Osteoblast (primary cell): ENCODE measurements at regions not wholly inside any gene's neighbourhood (a gene's known extent, or its start where the extent isn't known, plus 50 kb on each side); places are given as distances from the start of the nearest gene placed in this dataset.

Experiments used
- DNase-seq: peaks from one replicate; pipeline ENCODE4 v3.0.0; 2011; ENCODE audit warnings: low spot score, mixed read lengths; ENCODE audit not compliant: insufficient read length; ENCODE audit errors: missing footprints
- H2AFZ ChIP-seq: 2 replicates; pipeline ENCODE4 v1.6.0; 2011; ENCODE audit warnings: mild to moderate bottlenecking, low read length
- H3K27ac ChIP-seq: 2 replicates; pipeline ENCODE4 v1.5.1; 2011; ENCODE audit warnings: mild to moderate bottlenecking, low read depth, low read length, moderate library complexity
- H3K27me3 ChIP-seq: 2 replicates; pipeline ENCODE4 v1.6.0; 2012; ENCODE audit warnings: mild to moderate bottlenecking, control low read depth, inconsistent platforms, low read length, moderate library complexity; ENCODE audit not compliant: insufficient read depth
- H3K36me3 ChIP-seq: 2 replicates; pipeline ENCODE4 v1.5.1; 2011; ENCODE audit warnings: mild to moderate bottlenecking, low read length, control low read depth, moderate library complexity; ENCODE audit not compliant: insufficient read depth
- H3K4me1 ChIP-seq: 2 replicates; pipeline ENCODE4 v1.5.1; 2011; ENCODE audit warnings: mild to moderate bottlenecking, low read length, control low read depth, moderate library complexity; ENCODE audit not compliant: insufficient read depth
- H3K4me2 ChIP-seq: 2 replicates; pipeline ENCODE4 v1.6.0; 2011; ENCODE audit warnings: mild to moderate bottlenecking, low read length; ENCODE audit not compliant: insufficient read depth
- H3K4me3 ChIP-seq: fragments of 200-600 bp; sonication (generic); 3 replicates; pipeline ENCODE4 v1.5.1; 2012; ENCODE audit warnings: mild to moderate bottlenecking, low read length, inconsistent platforms; ENCODE audit not compliant: insufficient read depth
- H3K79me2 ChIP-seq: 2 replicates; pipeline ENCODE4 v1.6.0; 2012; ENCODE audit warnings: mild to moderate bottlenecking, low read length, control low read depth, inconsistent platforms; ENCODE audit not compliant: insufficient read depth
- H3K9me3 ChIP-seq: 2 replicates; pipeline ENCODE4 v1.5.1; 2011; ENCODE audit warnings: low read depth, low read length, control low read depth
- H4K20me1 ChIP-seq: 2 replicates; pipeline ENCODE4 v1.6.0; 2012; ENCODE audit warnings: mild to moderate bottlenecking, low read length, control low read depth; ENCODE audit not compliant: insufficient read depth
- TF ChIP-seq, protein P1 (sequence below): IDR thresholded peaks from 2 replicates; pipeline ENCODE4 v1.5.1; 2011; ENCODE audit warnings: mild to moderate bottlenecking, low read depth, low read length, moderate library complexity; ENCODE audit errors: extremely low read depth

DNA sequence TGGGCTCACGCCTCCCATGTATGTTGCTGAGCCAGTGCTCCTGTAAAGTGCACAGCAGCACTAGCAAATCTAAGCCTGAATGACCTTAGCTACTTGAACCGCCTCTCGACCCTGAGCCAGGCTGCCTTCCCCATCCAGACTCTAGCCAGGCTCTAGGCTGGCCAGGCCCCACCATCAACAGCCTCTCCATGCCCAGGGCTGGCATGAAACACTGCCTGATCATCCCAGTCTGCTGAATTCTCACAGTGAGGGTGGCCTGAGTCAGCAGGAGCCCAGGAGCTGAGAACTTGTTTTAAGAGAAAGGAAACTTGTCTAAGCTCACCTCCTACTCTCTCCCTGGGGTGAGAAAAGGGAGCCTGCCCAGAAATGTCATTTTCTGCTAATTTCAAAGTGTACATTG, 733.3 kb downstream of the PTPRU start:
- TF ChIP-seq, protein P1, sequence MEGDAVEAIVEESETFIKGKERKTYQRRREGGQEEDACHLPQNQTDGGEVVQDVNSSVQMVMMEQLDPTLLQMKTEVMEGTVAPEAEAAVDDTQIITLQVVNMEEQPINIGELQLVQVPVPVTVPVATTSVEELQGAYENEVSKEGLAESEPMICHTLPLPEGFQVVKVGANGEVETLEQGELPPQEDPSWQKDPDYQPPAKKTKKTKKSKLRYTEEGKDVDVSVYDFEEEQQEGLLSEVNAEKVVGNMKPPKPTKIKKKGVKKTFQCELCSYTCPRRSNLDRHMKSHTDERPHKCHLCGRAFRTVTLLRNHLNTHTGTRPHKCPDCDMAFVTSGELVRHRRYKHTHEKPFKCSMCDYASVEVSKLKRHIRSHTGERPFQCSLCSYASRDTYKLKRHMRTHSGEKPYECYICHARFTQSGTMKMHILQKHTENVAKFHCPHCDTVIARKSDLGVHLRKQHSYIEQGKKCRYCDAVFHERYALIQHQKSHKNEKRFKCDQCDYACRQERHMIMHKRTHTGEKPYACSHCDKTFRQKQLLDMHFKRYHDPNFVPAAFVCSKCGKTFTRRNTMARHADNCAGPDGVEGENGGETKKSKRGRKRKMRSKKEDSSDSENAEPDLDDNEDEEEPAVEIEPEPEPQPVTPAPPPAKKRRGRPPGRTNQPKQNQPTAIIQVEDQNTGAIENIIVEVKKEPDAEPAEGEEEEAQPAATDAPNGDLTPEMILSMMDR: no peak
- no peak overlapping the region for H2AFZ ChIP-seq
- H3K27me3 ChIP-seq: peaks cover 4% of the 10 kb centered on the region
- no peaks in the 10 kb centered on the region for H4K20me1 ChIP-seq
- peaks cover 5% of the 10 kb centered on the region for H3K4me1 ChIP-seq
- H3K4me2 ChIP-seq: no peak overlapping the region
- no peak for DNase-seq
- no peaks in the 10 kb centered on the region for H3K36me3 ChIP-seq
- H3K9me3 ChIP-seq: no peaks in the 10 kb centered on the region
- H3K27ac ChIP-seq: no peak overlapping the region
- H3K4me3 ChIP-seq: no peak overlapping the region
- H3K79me2 ChIP-seq: no peaks in the 10 kb centered on the region

DNA sequence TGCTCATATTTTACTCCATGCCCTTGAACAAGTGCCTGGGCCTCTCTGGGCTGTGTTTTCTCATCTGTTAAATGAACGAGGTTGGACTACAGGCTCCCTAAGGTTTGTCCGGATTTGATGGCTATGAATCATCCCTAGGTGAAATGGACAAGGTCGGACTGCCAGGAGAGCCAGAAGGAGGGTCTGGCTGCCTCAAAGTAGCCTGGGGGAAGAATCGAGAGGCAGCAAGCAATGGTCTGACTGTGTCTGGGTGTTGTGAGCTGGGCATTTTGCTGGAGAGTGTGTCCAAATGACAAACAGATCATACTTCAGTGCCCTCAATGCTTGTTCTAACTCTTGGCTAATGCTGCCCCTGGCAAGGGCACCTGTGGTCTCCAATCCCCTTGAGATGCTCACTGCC, 730.9 kb downstream of the PTPRU start:
- TF ChIP-seq, protein P1: no peak
- no peak for DNase-seq
- no peaks in the 10 kb centered on the region for H4K20me1 ChIP-seq
- peaks cover 4% of the 10 kb centered on the region for H3K27me3 ChIP-seq
- no peaks in the 10 kb centered on the region for H3K79me2 ChIP-seq
- no peaks in the 10 kb centered on the region for H3K36me3 ChIP-seq
- H3K4me3 ChIP-seq: no peak overlapping the region
- H3K9me3 ChIP-seq: no peaks in the 10 kb centered on the region
- H3K4me2 ChIP-seq: no peak overlapping the region
- H3K4me1 ChIP-seq: no peaks in the 10 kb centered on the region
- no peak overlapping the region for H2AFZ ChIP-seq
- no peak overlapping the region for H3K27ac ChIP-seq

DNA sequence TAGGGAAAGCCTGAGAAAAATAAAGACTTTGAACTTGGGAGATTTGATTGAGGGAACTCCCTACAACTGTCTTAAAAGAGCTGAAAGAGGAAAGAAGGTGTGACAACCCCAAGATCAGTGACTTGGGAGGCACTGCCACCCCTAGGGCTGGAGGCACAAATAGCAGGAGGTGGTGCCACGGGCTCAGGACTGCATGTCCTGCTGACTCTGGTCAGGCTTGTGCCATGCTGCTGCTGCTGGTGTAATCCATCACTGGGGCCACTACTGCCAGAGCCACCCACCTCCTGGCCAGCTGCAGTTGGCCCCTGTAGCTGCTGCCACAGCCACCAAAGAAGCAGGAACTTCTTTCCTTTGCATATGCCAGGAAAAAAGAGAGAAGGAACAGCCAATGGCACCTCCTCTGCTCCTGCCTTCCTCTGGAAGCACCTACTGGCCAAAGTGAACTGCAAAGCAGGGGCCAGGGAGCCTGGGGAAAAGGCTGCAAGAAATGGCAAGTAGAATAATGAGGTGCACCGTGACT, 730.3 kb downstream of the PTPRU start:
- no peaks in the 10 kb centered on the region for H4K20me1 ChIP-seq
- no peaks in the 10 kb centered on the region for H3K4me1 ChIP-seq
- peaks cover 4% of the 10 kb centered on the region for H3K27me3 ChIP-seq
- TF ChIP-seq, protein P1: no peak
- DNase-seq: no peak
- H3K36me3 ChIP-seq: no peaks in the 10 kb centered on the region
- no peak overlapping the region for H3K27ac ChIP-seq
- H3K9me3 ChIP-seq: no peaks in the 10 kb centered on the region
- no peak overlapping the region for H3K4me3 ChIP-seq
- no peaks in the 10 kb centered on the region for H3K79me2 ChIP-seq
- H2AFZ ChIP-seq: no peak overlapping the region
- no peak overlapping the region for H3K4me2 ChIP-seq

DNA sequence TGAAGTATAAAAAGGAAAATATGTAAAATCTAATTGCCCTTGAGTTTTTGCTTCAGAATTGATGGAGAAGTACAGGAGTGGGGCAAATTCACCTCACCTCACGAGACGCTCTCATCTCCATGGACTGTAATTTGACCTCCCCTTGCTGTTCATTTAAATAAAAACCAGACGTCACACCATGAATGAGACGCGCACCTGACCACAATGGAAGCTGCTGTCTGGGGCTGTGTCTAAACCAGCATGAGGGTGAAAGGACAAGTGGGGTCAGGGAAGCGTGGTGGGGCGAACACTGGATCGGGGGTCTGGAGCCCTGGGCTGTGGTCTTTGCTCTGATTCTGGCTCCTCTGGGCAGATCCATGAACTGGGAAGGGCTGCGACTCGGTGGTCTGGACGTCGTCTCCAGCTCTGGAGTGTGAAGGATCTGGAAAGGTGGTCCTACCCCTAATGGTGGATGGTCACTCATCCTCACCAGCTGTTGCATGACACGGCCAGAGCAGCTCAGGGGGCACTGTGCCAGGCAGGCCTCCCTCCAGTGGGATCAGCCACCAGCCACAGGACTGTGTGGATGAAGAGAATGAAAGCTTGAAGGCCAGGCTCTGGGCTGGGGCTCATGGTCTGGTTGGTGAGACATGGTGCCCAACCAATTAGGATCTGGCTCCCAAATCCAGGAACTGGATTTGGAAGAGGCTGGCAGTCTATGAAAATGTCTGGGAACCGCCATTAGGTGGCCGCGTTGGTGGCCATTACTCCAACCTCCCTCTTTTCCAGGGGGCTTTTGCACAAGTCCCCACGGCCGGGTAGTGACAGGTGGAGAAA, 728.6 kb downstream of the PTPRU start:
- TF ChIP-seq, protein P1: no peak

More for the DNA sequence above, 728.6 kb downstream of the PTPRU start:
- Histone ChIP-seq H3K4me3 (no peak overlapping the region), H3K36me3 (no peaks in the 10 kb centered on the region), H3K27ac (no peak overlapping the region), H3K4me2 (no peak overlapping the region), H3K27me3 (no peaks in the 10 kb centered on the region), H3K79me2 (no peaks in the 10 kb centered on the region), H4K20me1 (no peaks in the 10 kb centered on the region), H2AFZ (no peak overlapping the region), H3K4me1 (no peaks in the 10 kb centered on the region), H3K9me3 (no peaks in the 10 kb centered on the region)
- no peak for DNase-seq
